ENCODE measurements at regions not wholly inside any gene's neighbourhood (a gene's known extent, or its start where the extent isn't known, plus 50 kb on each side); places are given as distances from the start of the nearest gene placed in this dataset.

DNA sequence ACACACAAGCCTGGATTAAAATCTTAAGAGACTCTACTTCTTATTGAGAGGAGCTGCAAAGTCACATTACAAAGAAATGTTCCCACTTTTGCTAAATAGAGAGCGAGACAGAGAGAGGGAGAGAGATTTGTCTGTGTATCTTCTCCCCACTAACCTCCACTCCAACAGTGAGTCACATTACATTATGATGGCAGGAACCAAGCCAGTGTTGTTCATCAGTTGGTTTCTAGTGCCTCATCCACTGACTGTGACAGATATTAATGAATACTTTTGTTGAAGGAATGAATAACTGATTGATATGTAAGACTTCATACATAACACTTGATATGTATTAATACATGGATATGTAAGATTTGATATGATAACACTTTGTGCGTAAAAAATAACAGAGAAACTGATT, 258.2 kb upstream of the SORCS1 start:
- H3K9ac ChIP-seq (ENCODE audit: low read depth, low read length, poor library complexity, severe bottlenecking): no peak overlapping the region
- no peak overlapping the region for H2AFZ ChIP-seq (ENCODE audit: low read length)
- no peak overlapping the region for H3K4me3 ChIP-seq (ENCODE audit: low read length, poor library complexity, severe bottlenecking)
- TF ChIP-seq, protein P1, sequence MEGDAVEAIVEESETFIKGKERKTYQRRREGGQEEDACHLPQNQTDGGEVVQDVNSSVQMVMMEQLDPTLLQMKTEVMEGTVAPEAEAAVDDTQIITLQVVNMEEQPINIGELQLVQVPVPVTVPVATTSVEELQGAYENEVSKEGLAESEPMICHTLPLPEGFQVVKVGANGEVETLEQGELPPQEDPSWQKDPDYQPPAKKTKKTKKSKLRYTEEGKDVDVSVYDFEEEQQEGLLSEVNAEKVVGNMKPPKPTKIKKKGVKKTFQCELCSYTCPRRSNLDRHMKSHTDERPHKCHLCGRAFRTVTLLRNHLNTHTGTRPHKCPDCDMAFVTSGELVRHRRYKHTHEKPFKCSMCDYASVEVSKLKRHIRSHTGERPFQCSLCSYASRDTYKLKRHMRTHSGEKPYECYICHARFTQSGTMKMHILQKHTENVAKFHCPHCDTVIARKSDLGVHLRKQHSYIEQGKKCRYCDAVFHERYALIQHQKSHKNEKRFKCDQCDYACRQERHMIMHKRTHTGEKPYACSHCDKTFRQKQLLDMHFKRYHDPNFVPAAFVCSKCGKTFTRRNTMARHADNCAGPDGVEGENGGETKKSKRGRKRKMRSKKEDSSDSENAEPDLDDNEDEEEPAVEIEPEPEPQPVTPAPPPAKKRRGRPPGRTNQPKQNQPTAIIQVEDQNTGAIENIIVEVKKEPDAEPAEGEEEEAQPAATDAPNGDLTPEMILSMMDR (conservative IDR thresholded peaks at IDR 0.05; ENCODE audit: low read length): no peak
- no peak for TF ChIP-seq EZH2phosphoT487 (IDR thresholded peaks at IDR 0.05; ENCODE audit: borderline replicate concordance)
- H4K20me1 ChIP-seq (ENCODE audit: insufficient read depth, low read length, poor library complexity, severe bottlenecking): no peaks in the 10 kb centered on the region
- H3K9me3 ChIP-seq (ENCODE audit: insufficient read depth, low read depth, low read length): no peaks in the 10 kb centered on the region
- no peaks in the 10 kb centered on the region for H3K4me1 ChIP-seq (ENCODE audit: insufficient read depth, low read length, poor library complexity, severe bottlenecking)
- H3K9me2 ChIP-seq (replicated peaks; ENCODE audit: low read depth, low read length): no peaks in the 10 kb centered on the region
- H3K79me2 ChIP-seq (ENCODE audit: insufficient read depth, low read length): no peaks in the 10 kb centered on the region
- no peaks in the 10 kb centered on the region for H3F3A ChIP-seq (ENCODE audit: low read depth)
- H3K27me3 ChIP-seq (ENCODE audit: insufficient read depth, low read length, poor library complexity, severe bottlenecking): no peaks in the 10 kb centered on the region
- H3K36me3 ChIP-seq (ENCODE audit: insufficient read depth, low read length): no peaks in the 10 kb centered on the region
- H3K4me2 ChIP-seq (ENCODE audit: low read depth, low read length, poor library complexity, severe bottlenecking): no peak overlapping the region

DNA sequence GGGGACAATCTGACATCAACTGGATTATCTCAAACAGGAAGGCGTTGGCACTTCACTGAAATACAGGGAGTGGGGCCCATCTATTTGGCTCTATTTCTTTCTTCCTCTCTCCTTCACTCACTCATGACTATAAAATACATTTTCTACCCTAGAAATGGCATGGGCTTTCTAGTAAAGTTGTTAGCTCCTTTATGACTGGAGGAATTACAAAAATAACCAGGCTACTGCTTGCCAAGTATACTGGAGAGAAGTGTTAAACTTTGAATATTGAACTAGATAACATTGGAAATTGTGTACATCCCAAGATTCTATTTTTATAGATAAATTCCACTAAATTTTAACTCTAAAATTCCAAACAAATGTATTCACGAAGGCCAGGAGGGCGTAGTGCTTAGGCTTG, 255.7 kb upstream of the SORCS1 start:
- H3K27me3 ChIP-seq (ENCODE audit: insufficient read depth, low read length, poor library complexity, severe bottlenecking): no peaks in the 10 kb centered on the region
- no peaks in the 10 kb centered on the region for H4K20me1 ChIP-seq (ENCODE audit: insufficient read depth, low read length, poor library complexity, severe bottlenecking)
- H3K4me1 ChIP-seq (ENCODE audit: insufficient read depth, low read length, poor library complexity, severe bottlenecking): no peaks in the 10 kb centered on the region
- no peaks in the 10 kb centered on the region for H3F3A ChIP-seq (ENCODE audit: low read depth)
- TF ChIP-seq, protein P1 (conservative IDR thresholded peaks at IDR 0.05; ENCODE audit: low read length): no peak
- TF ChIP-seq EZH2phosphoT487 (IDR thresholded peaks at IDR 0.05; ENCODE audit: borderline replicate concordance): no peak
- H3K9ac ChIP-seq (ENCODE audit: low read depth, low read length, poor library complexity, severe bottlenecking): no peak overlapping the region
- no peak overlapping the region for H2AFZ ChIP-seq (ENCODE audit: low read length)
- H3K4me3 ChIP-seq (ENCODE audit: low read length, poor library complexity, severe bottlenecking): no peak overlapping the region
- no peaks in the 10 kb centered on the region for H3K9me2 ChIP-seq (replicated peaks; ENCODE audit: low read depth, low read length)
- H3K79me2 ChIP-seq (ENCODE audit: insufficient read depth, low read length): no peaks in the 10 kb centered on the region
- H3K9me3 ChIP-seq (ENCODE audit: insufficient read depth, low read depth, low read length): no peaks in the 10 kb centered on the region
- H3K4me2 ChIP-seq (ENCODE audit: low read depth, low read length, poor library complexity, severe bottlenecking): no peak overlapping the region
- H3K36me3 ChIP-seq (ENCODE audit: insufficient read depth, low read length): no peaks in the 10 kb centered on the region

DNA sequence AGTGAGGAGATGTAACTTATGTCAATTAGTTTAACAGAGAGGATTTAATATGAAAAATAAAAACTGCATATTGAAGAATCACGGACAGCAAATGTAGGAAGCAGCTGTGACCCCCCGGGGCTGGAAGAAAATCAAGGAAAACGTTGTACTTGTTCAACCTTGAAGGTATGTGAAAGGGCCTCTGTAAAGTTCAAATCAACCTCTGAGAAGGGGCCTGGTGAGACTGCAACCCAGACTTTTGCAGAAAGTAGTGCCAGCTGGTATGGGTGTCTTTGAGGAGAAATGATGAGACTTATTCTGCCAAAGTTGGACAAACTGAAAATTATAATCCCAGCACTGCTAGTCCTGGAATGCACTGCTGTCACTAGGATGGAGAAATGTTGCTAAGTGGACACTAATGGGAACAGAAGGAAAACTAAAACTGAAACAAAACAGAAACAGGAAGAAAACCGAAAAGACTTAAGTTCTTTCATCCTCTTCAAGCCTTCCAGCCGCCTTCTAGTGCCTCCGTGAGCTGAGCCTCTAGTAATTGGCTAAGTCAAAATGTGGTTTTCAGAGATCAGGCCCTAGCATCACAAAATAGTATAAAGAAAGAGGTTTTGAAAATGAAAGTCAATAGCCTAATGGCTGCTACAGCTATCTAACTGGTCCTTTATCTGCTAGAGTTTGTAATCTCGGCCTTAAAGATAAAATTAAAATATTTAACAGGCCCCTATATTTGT, 253.7 kb upstream of the SORCS1 start:
- no peaks in the 10 kb centered on the region for H3F3A ChIP-seq (ENCODE audit: low read depth)

More for the DNA sequence above, 253.7 kb upstream of the SORCS1 start:
- Histone ChIP-seq H4K20me1 (ENCODE audit: insufficient read depth, low read length, poor library complexity, severe bottlenecking) (no peaks in the 10 kb centered on the region), H3K4me1 (ENCODE audit: insufficient read depth, low read length, poor library complexity, severe bottlenecking) (no peaks in the 10 kb centered on the region), H3K4me2 (ENCODE audit: low read depth, low read length, poor library complexity, severe bottlenecking) (peak overlapping the region; percentile 18), H3K9me3 (ENCODE audit: insufficient read depth, low read depth, low read length) (no peaks in the 10 kb centered on the region), H3K27me3 (ENCODE audit: insufficient read depth, low read length, poor library complexity, severe bottlenecking) (no peaks in the 10 kb centered on the region), H3K9me2 (replicated peaks; ENCODE audit: low read depth, low read length) (no peaks in the 10 kb centered on the region; the same call in 1 of the 2 replicates), H3K36me3 (ENCODE audit: insufficient read depth, low read length) (no peaks in the 10 kb centered on the region), H3K79me2 (ENCODE audit: insufficient read depth, low read length) (no peaks in the 10 kb centered on the region), H3K4me3 (ENCODE audit: low read length, poor library complexity, severe bottlenecking) (peak overlapping the region; percentile 28), H3K9ac (ENCODE audit: low read depth, low read length, poor library complexity, severe bottlenecking) (no peak overlapping the region), H2AFZ (ENCODE audit: low read length) (0 out of 2 replicates have a peak overlapping the region, but pooled peaks have one; percentile 66)
- TF ChIP-seq, protein P1 (conservative IDR thresholded peaks at IDR 0.05; ENCODE audit: low read length): no peak

Data from Loucy (cell line).